GM20431 (cell line): ENCODE measurements at regions not wholly inside any gene's neighbourhood (a gene's known extent, or its start where the extent isn't known, plus 50 kb on each side); places are given as distances from the start of the nearest gene placed in this dataset.
"Not testable (repeated sequence)": the region's sequence is repeated elsewhere in the genome, so short reads cannot be mapped to it uniquely, and the experiment has no call there.

Experiments
- in situ Hi-C: fragments of 300-500 bp; cut with MseI, MboI; formaldehyde crosslinking; loops from one replicate; pipeline ENCODE4 v1.15.0; 2020; ENCODE audit warnings: low sequenced_read_pairs; ENCODE audit not compliant: unreplicated experiment

GRCh38 chr5:167855818-167856217, 435.6 kb upstream of the WWC1 start:
- in situ Hi-C loops = no loop called here

- in situ Hi-C loops = no loop called here
Measured at GRCh38 chr5:167857321-167857720, 434.1 kb upstream of the WWC1 start.

GRCh38 chr5:167858186-167858855, 433.1 kb upstream of the WWC1 start:
- in situ Hi-C loops = not testable (repeated sequence)

GRCh38 chr5:167861129-167861927, 430.1 kb upstream of the WWC1 start:
- in situ Hi-C loops = no loop called here

- in situ Hi-C loops = no loop called here
Measured at GRCh38 chr5:167861928-167862426, 429.5 kb upstream of the WWC1 start.

GRCh38 chr5:167863883-167864282, 427.6 kb upstream of the WWC1 start:
- in situ Hi-C loops = no loop called here

- in situ Hi-C loops = no loop called here
Measured at GRCh38 chr5:167864801-167865200, 426.6 kb upstream of the WWC1 start.

- in situ Hi-C loops = no loop called here
Measured at GRCh38 chr5:167866797-167867196, 424.6 kb upstream of the WWC1 start.

GRCh38 chr5:167867281-167867680, 424.2 kb upstream of the WWC1 start:
- in situ Hi-C loops = no loop called here

GRCh38 chr5:167869125-167869524, 422.3 kb upstream of the WWC1 start:
- in situ Hi-C loops = no loop called here

- in situ Hi-C loops = no loop called here
Measured at GRCh38 chr5:167870055-167870454, 421.4 kb upstream of the WWC1 start.

- in situ Hi-C loops = no loop called here
Measured at GRCh38 chr5:167871091-167871490, 420.4 kb upstream of the WWC1 start.

- in situ Hi-C loops = no loop called here
Measured at GRCh38 chr5:167872791-167873190, 418.7 kb upstream of the WWC1 start.

- in situ Hi-C loops = no loop called here
Measured at GRCh38 chr5:167877114-167877722, 414.2 kb upstream of the WWC1 start.

GRCh38 chr5:167877924-167878323, 413.5 kb upstream of the WWC1 start:
- in situ Hi-C loops = no loop called here

GRCh38 chr5:167880420-167880819, 411.0 kb upstream of the WWC1 start:
- in situ Hi-C loops = no loop called here

- in situ Hi-C loops = no loop called here
Measured at GRCh38 chr5:167881041-167881440, 410.4 kb upstream of the WWC1 start.

GRCh38 chr5:167886196-167886595, 405.2 kb upstream of the WWC1 start:
- in situ Hi-C loops = no loop called here

- in situ Hi-C loops = no loop called here
Measured at GRCh38 chr5:167888393-167888792, 403.1 kb upstream of the WWC1 start.

- in situ Hi-C loops = no loop called here
Measured at GRCh38 chr5:167889276-167889675, 402.2 kb upstream of the WWC1 start.
